Spleen (tissue), 7 donors: ENCODE measurements at regions not wholly inside any gene's neighbourhood (a gene's known extent, or its start where the extent isn't known, plus 50 kb on each side); places are given as distances from the start of the nearest gene placed in this dataset.

Experiments
- CTCF ChIP-seq, 11 experiments: fragments of 200-600 bp in 7 of 11; fragments of 450-650 bp in 4 of 11; sonication (generic) in 4 of 11; IDR thresholded peaks in 8 of 11; conservative IDR thresholded peaks in 3 of 11; 1 replicate in 7 of 11; 2 replicates in 4 of 11; pipeline versions ENCODE4 v1.4.0 to v1.8.0; 2016 to 2021; ENCODE audit warnings: antibody characterized with exemption in 11 of 11, inconsistent platforms in 4 of 11, mild to moderate bottlenecking in 1 of 11
- POLR2A ChIP-seq, 3 donors: fragments of 450-650 bp; IDR thresholded peaks; one replicate each; pipeline ENCODE4 v1.5.1; 2017; ENCODE audit warnings: antibody characterized with exemption in 3 of 3, mild to moderate bottlenecking in 1 of 3
- POLR2AphosphoS5 ChIP-seq, 3 donors: sonication (generic); formaldehyde crosslinking; IDR thresholded peaks; one replicate each; pipeline ENCODE4 v1.5.1; 2017; ENCODE audit warnings: antibody characterized with exemption in 3 of 3
- donor health status: DM: no; HTN: no; CAD: no; lungs with moderate emphysema.
- donor health status: DM: no; HTN: no; CAD: no.
- donor health status: DM: no; HTN: no; CAD: no.

- TF ChIP-seq CTCF (IDR thresholded peaks at IDR 0.05 in 8 of 11, conservative IDR thresholded peaks at IDR 0.05 in 3 of 11), result no peak
- TF ChIP-seq POLR2A (IDR thresholded peaks at IDR 0.05), result no peak
- no peak for TF ChIP-seq POLR2AphosphoS5 (IDR thresholded peaks at IDR 0.05)
These were observed 108.7 kb upstream of the PPP2R2D start for GRCh38 chr10:131792011-131792651.
